Hematopoietic multipotent progenitor cell treated with erythropoietin and hydrocortisone succinate and interleukin-3 and kit ligand, for 17 days (in vitro differentiated cells): ENCODE measurements at regions not wholly inside any gene's neighbourhood (a gene's known extent, or its start where the extent isn't known, plus 50 kb on each side); places are given as distances from the start of the nearest gene placed in this dataset.

Source experiments
- DNase-seq: peaks from one replicate; pipeline ENCODE4 v3.0.0-alpha.2; 2015; ENCODE audit warnings: low spot score

DNA sequence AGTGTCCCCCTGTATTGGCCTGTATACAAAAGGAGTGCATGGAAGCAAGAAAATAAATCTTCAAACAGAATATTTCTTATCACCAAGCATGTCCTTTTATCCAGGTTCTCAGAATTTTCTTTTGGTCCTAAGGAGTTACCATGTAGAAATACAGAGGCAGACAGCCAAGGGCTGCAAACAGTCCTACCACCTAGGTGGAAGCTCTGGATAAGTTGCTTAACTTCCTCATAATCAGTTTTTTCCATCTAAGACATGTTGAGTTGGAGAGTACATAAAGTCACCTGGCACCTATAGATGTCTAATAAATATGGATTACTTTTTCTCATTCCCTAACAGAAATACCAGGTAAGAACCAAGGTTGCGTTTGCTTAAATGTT, 57.0 kb upstream of the BLID start:
- no peak for DNase-seq

- DNase-seq = no peak
Observed at GRCh38 chr11:122172352-122173073, 56.5 kb upstream of the BLID start.

- DNase-seq = no peak
Observed at GRCh38 chr11:122170815-122171475, 54.9 kb upstream of the BLID start.

- DNase-seq = no peak
Observed at GRCh38 chr11:122168218-122168617, 52.2 kb upstream of the BLID start.

- DNase-seq = no peak
Observed at GRCh38 chr11:122167100-122167499, 51.1 kb upstream of the BLID start.

DNA sequence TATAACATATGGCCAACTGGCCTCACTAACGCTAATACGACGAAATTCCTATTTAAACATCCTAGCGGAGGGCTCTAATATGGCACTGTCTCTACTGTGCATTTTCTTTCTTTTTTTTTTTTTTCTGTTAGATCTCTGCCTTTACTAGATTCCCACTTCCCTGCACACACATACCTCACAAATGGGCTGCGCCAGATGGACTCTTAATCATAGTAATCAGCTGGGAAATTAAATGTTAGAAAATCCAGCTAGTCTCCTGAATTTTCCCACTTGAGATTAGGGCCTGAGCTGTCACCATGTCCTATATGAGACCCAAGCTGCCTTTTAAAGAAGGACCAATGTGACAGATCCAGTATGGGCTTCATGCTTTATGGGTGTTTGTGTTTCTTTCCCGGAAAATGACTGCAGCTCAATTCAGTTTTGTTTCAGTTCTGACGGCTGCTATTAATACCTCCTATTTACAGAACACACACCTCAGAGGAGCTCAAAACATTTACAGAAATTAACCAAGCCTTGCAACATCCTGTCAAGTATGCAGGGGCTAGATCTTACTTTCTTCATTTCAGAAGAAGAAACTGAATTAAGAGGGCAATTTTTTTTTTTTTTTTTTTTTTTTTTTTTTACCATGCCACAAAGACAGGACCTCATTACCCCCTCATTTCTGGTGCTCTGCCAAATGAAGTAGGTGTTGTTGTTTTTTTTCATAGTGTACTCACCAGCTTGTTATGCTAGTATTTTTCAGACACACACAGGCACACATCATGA, 49.8 kb upstream of the BLID start:
- no peak for DNase-seq
